CD4-positive, alpha-beta T cell (primary cell): ENCODE measurements at regions not wholly inside any gene's neighbourhood (a gene's known extent, or its start where the extent isn't known, plus 50 kb on each side); places are given as distances from the start of the nearest gene placed in this dataset.

Source experiments
- ATAC-seq: fragments of 200-7000 bp; cut with Tn5 transposase; one replicate; pipeline ENCODE4 v1.10.0; 2022; ENCODE audit warnings: mild to moderate bottlenecking; ENCODE audit not compliant: poor library complexity
- CTCF ChIA-PET: fragments of 350-600 bp; sonication (Branson Sonifier 250); formaldehyde crosslinking; loops from one replicate; lab custom pipeline; 2021; ENCODE audit warnings: antibody characterized with exemption, inconsistent platforms; lab: Charles Lee
- POLR2A ChIA-PET: fragments of 350-600 bp; sonication (Branson Sonifier 250); formaldehyde crosslinking; loops from one replicate; lab custom pipeline; 2021; ENCODE audit warnings: antibody characterized with exemption, inconsistent platforms; lab: Charles Lee
- DNase-seq, 14 experiments: peaks; one replicate each; pipeline ENCODE4 v3.0.0-alpha.2; 2013 to 2020; ENCODE audit warnings: mixed read lengths in 2 of 14
- H3K27ac ChIP-seq, 2 donors: one replicate each; pipeline versions ENCODE4 v1.5.1 to v1.7.0; 2013; ENCODE audit warnings: low read length in 2 of 2, low read depth in 1 of 2, mild to moderate bottlenecking in 1 of 2
- H3K27me3 ChIP-seq, 2 experiments: 1 replicate in 1 of 2; 2 replicates in 1 of 2; pipeline versions ENCODE4 v1.6.1 to v1.7.0; 2013; ENCODE audit warnings: low read length in 2 of 2, control low read depth in 1 of 2, mild to moderate bottlenecking in 1 of 2, moderate library complexity in 1 of 2; ENCODE audit not compliant: insufficient read depth in 2 of 2, control insufficient read depth in 1 of 2
- H3K36me3 ChIP-seq: one replicate; pipeline ENCODE4 v1.6.1; 2013; ENCODE audit warnings: low read length, control low read depth; ENCODE audit not compliant: insufficient read depth
- H3K4me1 ChIP-seq: one replicate; pipeline ENCODE4 v1.6.1; 2013; ENCODE audit warnings: low read length, control low read depth; ENCODE audit not compliant: insufficient read depth
- H3K4me3 ChIP-seq: one replicate; pipeline ENCODE4 v1.5.1; 2013; ENCODE audit warnings: mild to moderate bottlenecking, low read length, moderate library complexity
- H3K9me3 ChIP-seq, 2 experiments: 1 replicate in 1 of 2; 2 replicates in 1 of 2; pipeline versions ENCODE4 v1.6.1 to v1.7.0; 2013; ENCODE audit warnings: low read length in 2 of 2, mild to moderate bottlenecking in 2 of 2, control low read depth in 1 of 2, moderate library complexity in 1 of 2; ENCODE audit not compliant: control insufficient read depth in 1 of 2, insufficient read depth in 1 of 2
- H3K27ac Mint-ChIP-seq: one replicate; pipeline ENCODE4 v1.8.0; 2020; ENCODE audit warnings: mixed read lengths
- H3K27me3 Mint-ChIP-seq: one replicate; pipeline ENCODE4 v1.8.0; 2021; ENCODE audit warnings: mixed read lengths
- H3K36me3 Mint-ChIP-seq: one replicate; pipeline ENCODE4 v1.8.0; 2021; ENCODE audit warnings: low read depth, mixed read lengths
- H3K4me1 Mint-ChIP-seq: one replicate; pipeline ENCODE4 v1.8.0; 2021; ENCODE audit warnings: low read depth, mixed read lengths
- H3K4me3 Mint-ChIP-seq: one replicate; pipeline ENCODE4 v1.8.0; 2020; ENCODE audit warnings: mild to moderate bottlenecking, mixed read lengths
- H3K9me3 Mint-ChIP-seq: one replicate; pipeline ENCODE4 v1.8.0; 2020; ENCODE audit warnings: mixed read lengths
- intact Hi-C, 2 experiments: fragments of 100-400 bp; cut with DNase I in 1 of 2; cut with micrococcal nuclease in 1 of 2; formaldehyde crosslinking; loops; one replicate each; pipeline versions ENCODE4 v1.15.1 to v1.9.0; 2023 to 2025; cut with DNase I, micrococcal nuclease
- TF ChIP-seq, protein P1 (sequence below): fragments of 200-600 bp; IDR thresholded peaks from one replicate; pipeline ENCODE4 v1.8.0; 2022; ENCODE audit warnings: antibody characterized with exemption, mild to moderate bottlenecking

DNA sequence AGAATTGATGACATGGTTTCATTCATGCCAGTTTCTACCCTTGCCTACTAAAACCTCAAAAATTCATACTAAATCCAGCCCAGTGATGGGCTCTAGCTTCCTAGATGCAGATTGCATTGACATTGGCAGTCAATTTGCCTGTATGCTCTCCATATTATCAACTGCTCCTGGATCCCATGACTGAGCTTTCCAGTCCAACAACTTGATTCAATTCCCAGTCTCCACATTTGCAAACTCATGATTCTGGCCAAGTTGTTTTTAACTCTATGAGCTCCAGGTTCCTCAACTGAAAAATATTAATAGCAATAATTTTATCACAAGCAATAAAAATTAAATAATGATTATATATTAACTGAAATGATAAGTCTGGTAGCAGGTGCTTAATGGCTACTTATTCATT lies 51.0 kb upstream of the DSC1 start:
- POLR2A ChIA-PET: no interaction called here
- no peaks in the 10 kb centered on the region for H3K27me3 ChIP-seq
- Mint-ChIP-seq H3K9me3 (peaks cover 14% of the 10 kb centered on the region), H3K4me1 (no peaks in the 10 kb centered on the region), H3K4me3 (no peak overlapping the region), H3K36me3 (no peaks in the 10 kb centered on the region), H3K27ac (no peak overlapping the region), H3K27me3 (no peaks in the 10 kb centered on the region)
- CTCF ChIA-PET: no interaction called here
- no peaks in the 10 kb centered on the region for H3K4me1 ChIP-seq
- DNase-seq: no peak
- H3K36me3 ChIP-seq: no peaks in the 10 kb centered on the region
- H3K9me3 ChIP-seq: peaks cover 0 to 7% of the 10 kb centered on the region in 2 experiments
- no peak overlapping the region for H3K27ac ChIP-seq
- TF ChIP-seq, protein P1, sequence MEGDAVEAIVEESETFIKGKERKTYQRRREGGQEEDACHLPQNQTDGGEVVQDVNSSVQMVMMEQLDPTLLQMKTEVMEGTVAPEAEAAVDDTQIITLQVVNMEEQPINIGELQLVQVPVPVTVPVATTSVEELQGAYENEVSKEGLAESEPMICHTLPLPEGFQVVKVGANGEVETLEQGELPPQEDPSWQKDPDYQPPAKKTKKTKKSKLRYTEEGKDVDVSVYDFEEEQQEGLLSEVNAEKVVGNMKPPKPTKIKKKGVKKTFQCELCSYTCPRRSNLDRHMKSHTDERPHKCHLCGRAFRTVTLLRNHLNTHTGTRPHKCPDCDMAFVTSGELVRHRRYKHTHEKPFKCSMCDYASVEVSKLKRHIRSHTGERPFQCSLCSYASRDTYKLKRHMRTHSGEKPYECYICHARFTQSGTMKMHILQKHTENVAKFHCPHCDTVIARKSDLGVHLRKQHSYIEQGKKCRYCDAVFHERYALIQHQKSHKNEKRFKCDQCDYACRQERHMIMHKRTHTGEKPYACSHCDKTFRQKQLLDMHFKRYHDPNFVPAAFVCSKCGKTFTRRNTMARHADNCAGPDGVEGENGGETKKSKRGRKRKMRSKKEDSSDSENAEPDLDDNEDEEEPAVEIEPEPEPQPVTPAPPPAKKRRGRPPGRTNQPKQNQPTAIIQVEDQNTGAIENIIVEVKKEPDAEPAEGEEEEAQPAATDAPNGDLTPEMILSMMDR: no peak
- H3K4me3 ChIP-seq: no peak overlapping the region
- intact Hi-C loops: no loop called here
- no peak for ATAC-seq

DNA sequence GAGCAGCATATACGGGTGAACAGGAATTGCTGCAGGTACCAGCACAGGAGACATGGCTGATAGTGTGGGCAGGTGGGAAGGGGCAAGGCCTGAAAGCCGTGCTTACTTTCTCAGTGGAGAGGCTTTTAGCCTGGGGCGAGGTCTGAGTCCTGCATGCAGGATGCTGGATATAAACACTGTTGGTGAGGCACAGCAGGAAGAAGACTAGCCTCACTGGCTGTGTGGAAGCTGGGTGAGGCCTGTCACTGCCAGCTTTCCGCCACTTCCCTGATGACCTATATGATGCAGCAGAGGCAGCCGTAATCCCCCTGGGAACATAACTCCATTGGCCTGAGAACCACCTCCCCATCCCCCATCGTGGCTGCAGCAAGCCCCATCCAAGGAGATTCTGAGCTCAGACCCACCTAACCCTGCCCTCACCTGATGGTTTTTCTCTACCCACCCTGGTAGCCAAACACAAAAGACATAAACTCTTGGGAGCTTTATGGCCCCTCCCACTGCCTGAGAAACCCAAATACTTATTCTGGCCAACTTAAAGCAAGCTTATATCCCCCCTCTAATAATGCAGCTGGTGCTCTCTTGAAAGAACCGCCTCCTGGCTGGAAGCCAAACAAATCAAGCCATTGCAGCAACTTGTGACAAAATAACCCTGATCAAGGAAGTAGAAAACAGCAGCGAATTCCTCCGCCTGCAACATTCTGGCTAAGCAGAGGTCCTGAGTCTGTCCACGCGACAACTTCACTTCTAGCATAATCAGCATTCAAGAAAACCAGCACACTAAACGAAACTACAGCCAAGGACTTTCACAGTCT lies 54.6 kb upstream of the DSC1 start:
- Histone ChIP-seq H3K27me3 (no peaks in the 10 kb centered on the region), H3K9me3 (peaks cover 0 to 7% of the 10 kb centered on the region in 2 experiments), H3K4me3 (no peak overlapping the region), H3K36me3 (no peaks in the 10 kb centered on the region), H3K4me1 (no peaks in the 10 kb centered on the region), H3K27ac (no peak overlapping the region)
- ChIA-PET CTCF (no interaction called here), POLR2A (no interaction called here)
- H3K4me1 Mint-ChIP-seq: no peaks in the 10 kb centered on the region
- no peak for ATAC-seq
- H3K4me3 Mint-ChIP-seq: no peak overlapping the region
- no peaks in the 10 kb centered on the region for H3K36me3 Mint-ChIP-seq
- intact Hi-C loops: no loop called here
- peaks cover 28% of the 10 kb centered on the region for H3K9me3 Mint-ChIP-seq
- no peak overlapping the region for H3K27ac Mint-ChIP-seq
- DNase-seq: no peak
- TF ChIP-seq, protein P1: no peak
- no peaks in the 10 kb centered on the region for H3K27me3 Mint-ChIP-seq

DNA sequence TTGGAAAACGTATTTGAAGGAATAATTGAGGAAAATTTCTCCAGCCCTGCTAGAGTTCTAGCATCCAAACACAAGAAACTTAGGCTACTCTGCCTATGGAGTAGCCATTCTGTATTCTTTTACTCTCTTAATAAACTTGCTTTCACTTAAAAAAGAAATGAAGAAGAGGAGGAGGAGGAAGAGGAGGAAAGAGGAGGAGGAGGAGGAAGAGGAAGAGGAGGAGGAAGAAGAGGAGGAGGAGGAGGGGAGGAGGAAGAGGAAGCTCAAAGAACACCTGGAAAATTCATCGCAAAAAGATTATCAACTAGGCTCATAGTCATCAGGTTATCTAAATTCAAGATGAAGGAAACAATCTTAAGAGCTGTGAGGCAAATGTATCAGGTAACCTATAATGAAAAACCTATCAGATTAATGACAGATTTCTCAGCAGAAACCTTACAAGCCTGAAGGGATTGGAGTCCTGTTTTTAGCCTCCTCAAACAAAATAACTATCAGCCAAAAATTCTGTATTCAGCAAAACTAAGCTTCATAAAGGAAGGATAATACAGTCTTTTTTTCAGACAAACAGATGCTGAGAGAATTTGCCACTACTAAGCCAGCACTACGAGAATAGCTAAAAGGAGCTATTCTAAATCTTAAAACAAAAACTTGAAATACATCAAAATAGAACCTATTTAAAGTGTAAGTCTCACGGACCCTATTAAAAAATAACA lies 56.2 kb upstream of the DSC1 start:
- CTCF ChIA-PET: no interaction called here

More for the DNA sequence above, 56.2 kb upstream of the DSC1 start:
- Mint-ChIP-seq H3K4me3 (no peak overlapping the region), H3K4me1 (no peaks in the 10 kb centered on the region), H3K36me3 (no peaks in the 10 kb centered on the region), H3K27ac (no peak overlapping the region), H3K27me3 (no peaks in the 10 kb centered on the region), H3K9me3 (peaks cover 27% of the 10 kb centered on the region)
- POLR2A ChIA-PET: no interaction called here
- peaks cover 0 to 7% of the 10 kb centered on the region in 2 experiments for H3K9me3 ChIP-seq
- TF ChIP-seq, protein P1: no peak
- no peak for ATAC-seq
- H3K27ac ChIP-seq: no peak overlapping the region
- intact Hi-C loops: no loop called here
- H3K27me3 ChIP-seq: no peaks in the 10 kb centered on the region
- no peak for DNase-seq
- H3K4me1 ChIP-seq: no peaks in the 10 kb centered on the region
- H3K36me3 ChIP-seq: no peaks in the 10 kb centered on the region
- H3K4me3 ChIP-seq: no peak overlapping the region
